ENCODE measurements at regions not wholly inside any gene's neighbourhood (a gene's known extent, or its start where the extent isn't known, plus 50 kb on each side); places are given as distances from the start of the nearest gene placed in this dataset.

DNA sequence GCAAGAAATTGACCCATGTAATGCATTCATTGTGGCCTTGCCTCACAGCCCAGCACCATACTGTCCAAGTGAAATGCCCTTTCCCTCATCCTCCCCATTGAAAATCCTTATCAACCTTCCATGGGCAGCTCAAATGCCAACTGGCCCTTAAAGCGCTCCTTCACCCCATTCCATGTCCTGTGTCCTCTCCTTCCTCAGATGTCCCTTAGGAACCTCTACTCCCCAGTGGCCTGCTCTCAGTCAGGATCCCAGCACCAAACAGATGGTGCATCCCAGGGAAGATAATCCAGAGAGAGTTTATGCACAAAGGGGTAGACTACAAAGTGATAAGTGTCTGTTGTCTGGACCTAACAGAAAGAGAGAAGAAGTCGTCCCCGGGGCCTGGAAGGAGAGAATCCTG is 407.4 kb upstream of the ZNF507 start:
- TF ChIP-seq POLR2A (IDR thresholded peaks at IDR 0.05; ENCODE audit: low read length) (no peak), GATA1 (IDR thresholded peaks at IDR 0.05; ENCODE audit: low read depth, low read length) (no peak)
